Prostate gland (tissue), 2 donors: ENCODE measurements at regions not wholly inside any gene's neighbourhood (a gene's known extent, or its start where the extent isn't known, plus 50 kb on each side); places are given as distances from the start of the nearest gene placed in this dataset.

Source experiments
- POLR2A ChIP-seq: fragments of 450-650 bp; IDR thresholded peaks from one replicate; pipeline ENCODE4 v1.6.1; 2016; ENCODE audit warnings: antibody characterized with exemption, mild to moderate bottlenecking
- POLR2AphosphoS5 ChIP-seq: sonication (generic); formaldehyde crosslinking; IDR thresholded peaks from one replicate; pipeline ENCODE4 v1.6.1; 2017; ENCODE audit warnings: antibody characterized with exemption
- TF ChIP-seq, protein P1 (sequence below), 4 experiments: fragments of 200-600 bp in 2 of 4; fragments of 450-650 bp in 2 of 4; sonication (generic) in 2 of 4; IDR thresholded peaks; 1 replicate in 3 of 4; 2 replicates in 1 of 4; pipeline ENCODE4 v1.5.1; 2016 to 2019; ENCODE audit warnings: antibody characterized with exemption in 4 of 4, mild to moderate bottlenecking in 2 of 4, moderate library complexity in 2 of 4

GRCh38 chr3:168489301-168489700 is 393.6 kb upstream of the GOLIM4 start:
- TF ChIP-seq POLR2AphosphoS5 (no peak), POLR2A (no peak)
- TF ChIP-seq, protein P1, sequence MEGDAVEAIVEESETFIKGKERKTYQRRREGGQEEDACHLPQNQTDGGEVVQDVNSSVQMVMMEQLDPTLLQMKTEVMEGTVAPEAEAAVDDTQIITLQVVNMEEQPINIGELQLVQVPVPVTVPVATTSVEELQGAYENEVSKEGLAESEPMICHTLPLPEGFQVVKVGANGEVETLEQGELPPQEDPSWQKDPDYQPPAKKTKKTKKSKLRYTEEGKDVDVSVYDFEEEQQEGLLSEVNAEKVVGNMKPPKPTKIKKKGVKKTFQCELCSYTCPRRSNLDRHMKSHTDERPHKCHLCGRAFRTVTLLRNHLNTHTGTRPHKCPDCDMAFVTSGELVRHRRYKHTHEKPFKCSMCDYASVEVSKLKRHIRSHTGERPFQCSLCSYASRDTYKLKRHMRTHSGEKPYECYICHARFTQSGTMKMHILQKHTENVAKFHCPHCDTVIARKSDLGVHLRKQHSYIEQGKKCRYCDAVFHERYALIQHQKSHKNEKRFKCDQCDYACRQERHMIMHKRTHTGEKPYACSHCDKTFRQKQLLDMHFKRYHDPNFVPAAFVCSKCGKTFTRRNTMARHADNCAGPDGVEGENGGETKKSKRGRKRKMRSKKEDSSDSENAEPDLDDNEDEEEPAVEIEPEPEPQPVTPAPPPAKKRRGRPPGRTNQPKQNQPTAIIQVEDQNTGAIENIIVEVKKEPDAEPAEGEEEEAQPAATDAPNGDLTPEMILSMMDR (IDR thresholded peaks at IDR 0.05) = no peak
